Progenitor cell of endocrine pancreas (in vitro differentiated cells): ENCODE measurements at regions not wholly inside any gene's neighbourhood (a gene's known extent, or its start where the extent isn't known, plus 50 kb on each side); places are given as distances from the start of the nearest gene placed in this dataset.

Source experiments
- DNase-seq: peaks from one replicate; pipeline ENCODE4 v3.0.0; 2021; ENCODE audit warnings: low spot score; ENCODE audit not compliant: unreplicated experiment
- H3K27ac Mint-ChIP-seq: 2 replicates; pipeline ENCODE4 v1.8.0; 2021; ENCODE audit warnings: mild to moderate bottlenecking, moderate library complexity, mixed read lengths
- H3K27me3 Mint-ChIP-seq: 2 replicates; pipeline ENCODE4 v1.8.0; 2021; ENCODE audit warnings: mixed read lengths
- H3K36me3 Mint-ChIP-seq: 2 replicates; pipeline ENCODE4 v1.8.0; 2022; ENCODE audit warnings: mixed read lengths; ENCODE audit not compliant: insufficient read depth
- H3K4me1 Mint-ChIP-seq: 2 replicates; pipeline ENCODE4 v1.8.0; 2021; ENCODE audit warnings: low read depth, mixed read lengths
- H3K4me3 Mint-ChIP-seq: 2 replicates; pipeline ENCODE4 v1.8.0; 2021; ENCODE audit warnings: low read depth, mild to moderate bottlenecking, moderate library complexity, mixed read lengths
- H3K9me3 Mint-ChIP-seq: 2 replicates; pipeline ENCODE4 v1.8.0; 2021; ENCODE audit warnings: low read depth, mixed read lengths
- CTCF ChIP-seq: fragments of 200-600 bp; sonication (generic); IDR thresholded peaks from one replicate; pipeline ENCODE4 v1.5.0; 2021; ENCODE audit warnings: antibody characterized with exemption, mild to moderate bottlenecking; ENCODE audit not compliant: unreplicated experiment

- no peak overlapping the region for H3K4me3 Mint-ChIP-seq
- TF ChIP-seq CTCF, result no peak
- H3K27me3 Mint-ChIP-seq, result no peaks in the 10 kb centered on the region
- no peak overlapping the region for H3K27ac Mint-ChIP-seq
- peaks cover 4% of the 10 kb centered on the region for H3K9me3 Mint-ChIP-seq
- H3K4me1 Mint-ChIP-seq, result peaks cover 2% of the 10 kb centered on the region
- DNase-seq, result no peak
- H3K36me3 Mint-ChIP-seq, result no peaks in the 10 kb centered on the region
Measured at GRCh38 chr13:82096256-82096655, 1755.3 kb upstream of the SPRY2 start.

GRCh38 chr13:82092312-82092711 lies 1751.4 kb upstream of the SPRY2 start:
- H3K27ac Mint-ChIP-seq, result no peak overlapping the region
- no peak overlapping the region for H3K4me3 Mint-ChIP-seq
- no peak for DNase-seq
- H3K27me3 Mint-ChIP-seq, result no peaks in the 10 kb centered on the region
- H3K9me3 Mint-ChIP-seq, result peaks cover 4% of the 10 kb centered on the region
- no peaks in the 10 kb centered on the region for H3K36me3 Mint-ChIP-seq
- peaks cover 2% of the 10 kb centered on the region for H3K4me1 Mint-ChIP-seq
- no peak for TF ChIP-seq CTCF

GRCh38 chr13:82088781-82089180 lies 1747.9 kb upstream of the SPRY2 start:
- Mint-ChIP-seq H3K27me3 (no peaks in the 10 kb centered on the region), H3K4me3 (no peak overlapping the region), H3K36me3 (no peaks in the 10 kb centered on the region), H3K9me3 (peaks cover 1% of the 10 kb centered on the region), H3K4me1 (peaks cover 2% of the 10 kb centered on the region), H3K27ac (no peak overlapping the region)
- DNase-seq, result no peak
- no peak for TF ChIP-seq CTCF

GRCh38 chr13:82076496-82076895 lies 1735.6 kb upstream of the SPRY2 start:
- no peak for DNase-seq
- no peaks in the 10 kb centered on the region for H3K4me1 Mint-ChIP-seq
- no peaks in the 10 kb centered on the region for H3K27me3 Mint-ChIP-seq
- H3K4me3 Mint-ChIP-seq, result no peak overlapping the region
- TF ChIP-seq CTCF, result no peak
- no peak overlapping the region for H3K27ac Mint-ChIP-seq
- H3K36me3 Mint-ChIP-seq, result no peaks in the 10 kb centered on the region
- H3K9me3 Mint-ChIP-seq, result no peaks in the 10 kb centered on the region

- Mint-ChIP-seq H3K36me3 (no peaks in the 10 kb centered on the region), H3K27me3 (no peaks in the 10 kb centered on the region), H3K4me1 (no peaks in the 10 kb centered on the region), H3K4me3 (no peak overlapping the region), H3K9me3 (no peaks in the 10 kb centered on the region), H3K27ac (no peak overlapping the region)
- no peak for DNase-seq
- TF ChIP-seq CTCF, result no peak
Measured at GRCh38 chr13:82070416-82070815, 1729.5 kb upstream of the SPRY2 start.
